Muscle of leg (tissue), 3 donors: ENCODE measurements at regions not wholly inside any gene's neighbourhood (a gene's known extent, or its start where the extent isn't known, plus 50 kb on each side); places are given as distances from the start of the nearest gene placed in this dataset.
"Not testable (repeated sequence)": the region's sequence is repeated elsewhere in the genome, so short reads cannot be mapped to it uniquely, and the experiment has no call there.

ENCODE experiments used
- DNase-seq: peaks from one replicate; pipeline ENCODE4 v3.0.0; 2013
- H3K27ac ChIP-seq: one replicate; pipeline ENCODE4 v1.5.1; 2013; ENCODE audit warnings: mild to moderate bottlenecking, low read length, control low read depth
- H3K27me3 ChIP-seq: one replicate; pipeline ENCODE4 v1.6.1; 2013; ENCODE audit warnings: low read length; ENCODE audit not compliant: control insufficient read depth, insufficient read depth
- H3K36me3 ChIP-seq: one replicate; pipeline ENCODE4 v1.6.1; 2013; ENCODE audit warnings: low read length; ENCODE audit not compliant: control insufficient read depth, insufficient read depth
- H3K4me1 ChIP-seq: one replicate; pipeline ENCODE4 v1.6.1; 2013; ENCODE audit warnings: low read length; ENCODE audit not compliant: control insufficient read depth, insufficient read depth
- H3K4me3 ChIP-seq: one replicate; pipeline ENCODE4 v1.5.1; 2013; ENCODE audit warnings: low read length, control low read depth
- H3K9me3 ChIP-seq: replicated peaks from 2 replicates; pipeline ENCODE4 v1.6.1; 2013; ENCODE audit warnings: low read depth, low read length; ENCODE audit not compliant: control insufficient read depth
- WGBS: methylation state at CpG from one replicate; pipeline ENCODE4 v1.1.5; 2013; ENCODE audit warnings: missing lambda C conversion rate; ENCODE audit not compliant: insufficient coverage; 5-methylcytosine and 5-hydroxymethylcytosine counted together

DNA sequence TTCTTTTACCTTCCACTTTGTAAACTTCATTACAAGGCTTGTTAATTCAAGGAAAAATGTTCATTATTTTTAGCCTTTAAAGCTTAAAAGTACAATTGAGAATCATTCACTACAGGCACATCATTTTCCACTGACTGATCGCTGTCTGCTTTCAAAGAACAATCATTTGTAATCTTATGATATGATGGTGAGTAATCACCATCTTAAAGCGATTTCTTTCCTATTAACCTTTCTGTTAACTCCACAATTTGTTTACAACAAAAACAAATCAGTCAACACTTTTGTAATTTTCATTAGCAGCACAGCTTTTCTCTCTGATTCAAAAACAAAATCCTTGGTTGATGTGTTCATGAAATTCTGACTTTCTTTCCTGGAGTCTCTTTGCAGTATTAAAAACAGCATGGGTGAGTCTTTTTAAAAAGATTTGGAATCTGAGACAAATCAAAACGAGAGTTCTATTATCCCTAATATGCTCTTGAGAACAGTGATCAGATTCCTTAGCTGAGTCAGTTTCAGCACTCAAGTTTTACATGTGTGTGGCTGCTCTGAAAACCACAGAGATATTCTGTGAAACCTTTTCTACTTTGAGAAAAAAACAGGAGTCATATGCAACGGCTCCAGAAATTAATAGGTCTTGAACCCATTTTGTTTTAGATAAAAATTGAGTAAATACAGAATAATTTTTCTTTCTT, 145.8 kb upstream of the TMPRSS15 start:
- Histone ChIP-seq H3K36me3 (no peaks in the 10 kb centered on the region), H3K9me3 (no peaks in the 10 kb centered on the region), H3K27ac (no peak overlapping the region), H3K4me1 (no peaks in the 10 kb centered on the region), H3K27me3 (no peaks in the 10 kb centered on the region), H3K4me3 (no peak overlapping the region)
- no peak for DNase-seq
- no CpG with 5 or more reads among the region's 4 CpGs for WGBS

DNA sequence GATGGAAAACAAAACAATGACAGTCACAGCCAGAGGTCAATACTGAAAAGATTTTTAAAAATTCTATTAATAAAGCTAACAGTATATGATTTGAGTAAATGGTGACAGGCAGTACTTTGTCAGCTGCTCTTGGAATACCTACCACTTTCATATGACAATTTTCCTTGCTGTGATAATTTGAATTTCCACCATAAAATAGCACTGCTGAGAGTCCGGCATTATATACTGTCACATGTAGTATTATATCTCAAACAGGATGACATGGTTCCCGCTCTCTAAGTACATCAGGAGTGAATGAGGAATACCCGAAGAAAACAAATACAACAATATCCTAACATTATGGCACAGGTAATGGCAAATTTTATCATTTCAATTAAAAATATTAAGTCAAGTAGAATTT, 146.8 kb upstream of the TMPRSS15 start:
- no peak for DNase-seq
- H3K36me3 ChIP-seq = no peaks in the 10 kb centered on the region
- H3K9me3 ChIP-seq = no peaks in the 10 kb centered on the region
- H3K4me1 ChIP-seq = no peaks in the 10 kb centered on the region
- H3K27ac ChIP-seq = no peak overlapping the region
- whole genome bisulfite sequencing = no CpG with 5 or more reads among the region's 3 CpGs
- H3K27me3 ChIP-seq = no peaks in the 10 kb centered on the region
- H3K4me3 ChIP-seq = no peak overlapping the region

DNA sequence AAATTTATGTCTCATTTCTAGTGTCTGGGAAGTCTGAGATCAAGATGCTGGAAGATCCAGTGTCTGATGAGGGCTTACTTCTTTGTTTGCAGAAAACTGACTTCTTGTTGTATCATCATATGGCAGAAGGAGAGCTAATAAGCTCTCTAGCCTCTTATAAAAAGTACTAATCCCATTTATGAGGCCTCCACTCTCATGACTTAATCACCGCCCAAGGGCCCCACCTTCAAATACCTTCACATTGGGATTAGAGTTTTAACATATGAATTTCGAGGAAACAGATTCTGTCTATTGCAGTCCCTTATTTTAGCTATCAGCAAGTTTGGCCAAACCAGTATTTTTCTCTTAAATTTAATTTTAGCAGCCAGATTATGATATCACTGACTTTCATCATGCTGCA, 150.2 kb upstream of the TMPRSS15 start:
- DNase-seq = no peak
- Histone ChIP-seq H3K9me3 (no peaks in the 10 kb centered on the region), H3K27me3 (no peaks in the 10 kb centered on the region), H3K27ac (no peak overlapping the region), H3K4me3 (no peak overlapping the region), H3K36me3 (no peaks in the 10 kb centered on the region), H3K4me1 (no peaks in the 10 kb centered on the region)
- no CpG with 5 or more reads among the region's 2 CpGs for WGBS

DNA sequence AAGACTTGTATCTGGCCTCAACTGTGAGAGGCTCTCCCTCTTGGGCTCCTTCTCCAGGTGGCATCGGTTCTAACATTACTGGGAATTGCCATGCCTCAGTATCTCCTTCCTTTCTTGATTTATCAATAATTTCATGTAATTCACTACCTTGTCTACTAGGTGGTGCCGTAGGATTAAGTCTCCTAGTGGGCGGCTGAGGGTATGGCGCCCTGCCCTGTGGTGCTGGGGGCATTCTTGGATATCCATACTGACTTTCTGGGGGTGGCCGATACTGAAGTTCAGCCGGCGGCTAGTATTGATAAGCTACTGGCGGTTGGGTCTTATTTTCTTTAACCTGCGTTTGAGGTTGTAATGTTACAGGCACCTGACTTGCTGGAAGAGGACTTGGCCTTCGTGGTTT, 164.2 kb upstream of the TMPRSS15 start:
- 100% methylated on average over 2 of the region's 10 CpGs for WGBS
- not testable (repeated sequence) for H3K36me3 ChIP-seq, H3K27ac ChIP-seq, DNase-seq, H3K4me3 ChIP-seq, H3K4me1 ChIP-seq, H3K9me3 ChIP-seq, H3K27me3 ChIP-seq

DNA sequence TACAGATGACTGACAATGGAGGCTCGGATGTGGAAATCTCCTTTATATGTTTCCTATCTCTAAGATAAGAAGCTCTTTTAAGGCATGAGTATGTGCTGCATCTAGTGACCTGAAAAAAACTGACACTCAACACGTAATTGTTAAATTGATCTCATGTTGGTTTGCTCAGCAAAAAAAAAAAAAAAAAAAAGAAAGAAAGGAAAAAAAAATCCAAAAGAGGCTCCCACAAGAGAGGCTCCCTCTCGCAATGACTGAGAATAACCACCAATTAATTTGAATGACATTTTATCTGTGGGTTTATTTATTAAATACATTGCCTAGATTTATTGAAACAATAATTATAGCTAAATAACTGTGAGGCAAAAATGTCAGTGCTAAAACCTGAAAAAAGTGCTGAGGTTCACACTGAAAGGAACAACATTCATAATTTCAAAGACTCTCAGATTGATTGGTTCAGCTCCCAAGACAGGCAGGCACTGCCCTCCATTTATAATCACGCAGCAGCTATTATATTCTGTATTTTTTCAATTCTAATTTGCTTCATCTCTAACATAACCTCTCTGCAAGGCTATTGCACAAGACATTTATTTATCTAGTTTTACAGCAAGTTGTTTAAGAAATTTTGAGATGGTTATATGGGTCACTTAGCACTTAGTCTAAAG, 184.5 kb upstream of the TMPRSS15 start:
- WGBS = no CpG with 5 or more reads among the region's 4 CpGs
- no peaks in the 10 kb centered on the region for H3K9me3 ChIP-seq
- no peaks in the 10 kb centered on the region for H3K36me3 ChIP-seq
- no peak overlapping the region for H3K4me3 ChIP-seq
- H3K27ac ChIP-seq = no peak overlapping the region
- H3K27me3 ChIP-seq = no peaks in the 10 kb centered on the region
- DNase-seq = no peak
- H3K4me1 ChIP-seq = no peaks in the 10 kb centered on the region

DNA sequence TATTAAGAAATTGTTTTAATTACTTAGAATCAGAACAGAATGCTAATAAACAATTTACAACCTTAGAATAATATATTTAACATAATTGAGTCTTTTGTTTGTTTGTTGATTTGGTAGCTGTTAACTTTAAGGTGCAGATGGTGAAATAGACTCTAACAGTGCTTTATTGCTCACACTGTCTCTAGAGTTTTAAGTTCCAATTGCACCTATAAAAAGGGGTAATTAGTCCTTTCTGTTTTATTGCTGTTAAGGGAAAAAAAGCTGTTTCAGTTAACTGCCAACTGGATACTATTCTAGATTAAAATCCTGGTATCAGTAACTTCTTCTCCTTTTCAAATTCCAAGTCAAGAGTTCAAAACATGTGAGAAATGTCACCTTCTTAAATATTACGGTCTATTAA, 197.6 kb upstream of the TMPRSS15 start:
- Histone ChIP-seq H3K36me3 (no peaks in the 10 kb centered on the region), H3K27ac (no peak overlapping the region), H3K4me3 (no peak overlapping the region), H3K4me1 (no peaks in the 10 kb centered on the region), H3K27me3 (no peaks in the 10 kb centered on the region), H3K9me3 (no peaks in the 10 kb centered on the region)
- WGBS = no CpG with 5 or more reads among the region's 1 CpG
- no peak for DNase-seq

DNA sequence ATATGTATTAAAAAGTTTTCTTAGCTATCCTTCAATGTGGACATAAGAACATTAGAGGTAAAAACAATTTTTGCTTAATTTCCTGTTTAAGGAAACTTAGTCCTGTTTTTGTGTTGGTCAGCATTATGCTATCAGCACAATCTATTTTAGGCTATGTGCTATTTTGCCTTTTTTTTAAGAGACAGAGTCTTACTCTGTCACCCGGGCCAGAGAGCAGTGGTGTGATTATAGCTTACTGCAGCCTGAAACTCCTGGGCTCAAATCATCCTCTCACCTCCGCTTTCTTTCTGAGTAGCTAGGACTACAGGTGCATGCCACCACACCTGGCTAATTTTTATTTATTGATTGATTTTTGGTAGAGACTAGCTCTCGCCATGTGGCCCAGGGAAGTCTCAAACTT, 199.1 kb upstream of the TMPRSS15 start:
- no peak overlapping the region for H3K4me3 ChIP-seq
- WGBS = 20% methylated on average over 1 of the region's 3 CpGs
- no peaks in the 10 kb centered on the region for H3K9me3 ChIP-seq
- DNase-seq = no peak
- H3K4me1 ChIP-seq = no peaks in the 10 kb centered on the region
- no peaks in the 10 kb centered on the region for H3K27me3 ChIP-seq
- H3K36me3 ChIP-seq = no peaks in the 10 kb centered on the region
- H3K27ac ChIP-seq = no peak overlapping the region

DNA sequence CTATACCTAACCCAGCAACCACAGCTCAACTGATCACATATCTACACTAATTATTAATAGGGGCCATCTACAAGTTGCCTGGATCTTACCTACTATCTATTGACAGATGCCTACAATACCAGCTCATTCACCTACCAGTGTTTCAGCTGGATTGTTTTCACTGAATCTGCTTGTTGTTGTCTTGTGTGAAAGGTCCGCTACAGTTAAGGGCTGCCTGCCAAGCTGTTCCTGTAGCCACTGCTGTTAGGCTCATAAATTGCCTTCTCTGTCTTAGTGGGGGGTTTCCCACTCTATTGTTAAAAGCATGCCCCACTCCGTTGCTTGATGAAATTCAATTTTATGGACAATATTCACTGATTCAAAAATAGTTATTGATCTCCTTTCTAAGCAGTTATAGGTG, 199.7 kb upstream of the TMPRSS15 start:
- Histone ChIP-seq H3K36me3 (no peaks in the 10 kb centered on the region), H3K9me3 (no peaks in the 10 kb centered on the region), H3K4me1 (no peaks in the 10 kb centered on the region), H3K4me3 (no peak overlapping the region), H3K27me3 (no peaks in the 10 kb centered on the region), H3K27ac (no peak overlapping the region)
- WGBS = no CpG with 5 or more reads among the region's 2 CpGs
- DNase-seq = no peak

DNA sequence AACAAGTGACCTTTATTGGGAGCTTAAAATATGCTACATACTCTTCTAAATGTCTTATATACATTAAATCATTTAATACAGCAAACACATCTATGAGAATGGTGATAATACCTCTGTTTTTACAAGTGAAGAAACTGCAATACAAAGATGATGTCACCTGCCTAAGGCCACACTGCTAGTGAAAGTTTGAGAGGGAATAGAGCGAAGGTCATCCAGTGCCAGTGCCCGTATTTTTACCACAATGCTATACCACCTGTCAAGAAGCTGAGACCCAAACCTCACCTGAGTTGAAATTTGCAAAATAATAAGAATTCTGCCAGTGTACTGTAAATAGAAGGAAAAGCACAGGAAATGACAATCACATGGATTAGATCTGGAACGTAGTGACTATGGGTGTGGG, 200.4 kb upstream of the TMPRSS15 start:
- WGBS = 13% methylated on average over 1 of the region's 3 CpGs
- H3K36me3 ChIP-seq = no peaks in the 10 kb centered on the region
- no peak overlapping the region for H3K4me3 ChIP-seq
- H3K27ac ChIP-seq = no peak overlapping the region
- no peaks in the 10 kb centered on the region for H3K27me3 ChIP-seq
- DNase-seq = no peak
- no peaks in the 10 kb centered on the region for H3K9me3 ChIP-seq
- H3K4me1 ChIP-seq = no peaks in the 10 kb centered on the region

DNA sequence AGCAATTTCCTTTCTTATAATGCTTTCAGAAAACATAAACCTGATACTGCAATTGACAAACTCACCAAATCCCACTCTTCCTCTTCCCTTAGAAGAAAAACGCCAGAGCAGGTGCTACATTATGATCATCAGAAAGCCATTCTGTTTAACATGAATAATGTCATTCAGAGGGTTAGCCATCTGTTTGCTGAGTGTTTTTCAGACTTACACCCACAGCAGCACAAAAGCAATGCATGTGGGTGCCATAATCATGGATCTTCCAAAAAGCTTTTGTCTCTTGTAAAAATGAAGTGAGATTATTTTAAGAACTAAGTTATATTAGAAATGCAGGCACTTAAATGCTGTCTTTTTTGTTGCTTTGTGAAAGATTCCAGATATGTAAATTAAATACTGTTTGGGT, 204.6 kb upstream of the TMPRSS15 start:
- no peak overlapping the region for H3K27ac ChIP-seq
- no peaks in the 10 kb centered on the region for H3K27me3 ChIP-seq
- WGBS = no CpG with 5 or more reads among the region's 1 CpG
- H3K36me3 ChIP-seq = no peaks in the 10 kb centered on the region
- no peak for DNase-seq
- no peaks in the 10 kb centered on the region for H3K4me1 ChIP-seq
- H3K4me3 ChIP-seq = no peak overlapping the region
- H3K9me3 ChIP-seq = no peaks in the 10 kb centered on the region

DNA sequence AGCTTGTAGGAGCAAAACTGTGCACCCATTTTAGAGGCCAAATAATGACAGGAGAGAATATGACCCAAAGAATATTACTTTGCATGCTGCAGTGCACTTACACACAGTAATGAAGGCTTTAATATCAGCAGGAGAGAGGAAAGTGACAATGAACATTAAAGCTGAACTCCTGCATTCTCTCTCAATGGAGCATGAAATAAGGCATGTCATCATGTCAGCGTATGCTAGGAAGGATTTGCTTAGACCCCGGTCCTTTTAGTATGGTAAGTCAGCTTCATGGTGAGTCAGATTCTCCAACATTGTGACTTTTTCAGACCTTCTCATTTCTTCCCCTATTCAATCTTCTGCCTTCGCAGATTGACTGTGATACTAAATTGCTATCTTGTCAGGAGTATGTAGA, 210.7 kb upstream of the TMPRSS15 start:
- H3K4me1 ChIP-seq = no peaks in the 10 kb centered on the region
- H3K27me3 ChIP-seq = no peaks in the 10 kb centered on the region
- no peaks in the 10 kb centered on the region for H3K36me3 ChIP-seq
- H3K9me3 ChIP-seq = no peaks in the 10 kb centered on the region
- no peak overlapping the region for H3K27ac ChIP-seq
- no peak overlapping the region for H3K4me3 ChIP-seq
- WGBS = no CpG with 5 or more reads among the region's 3 CpGs
- DNase-seq = no peak
